BE2C (cell line): ENCODE measurements at regions not wholly inside any gene's neighbourhood (a gene's known extent, or its start where the extent isn't known, plus 50 kb on each side); places are given as distances from the start of the nearest gene placed in this dataset.

ENCODE experiments used
- DNase-seq: peaks from one replicate; pipeline ENCODE4 v3.0.0-alpha.2; 2020
- H3K27me3 ChIP-seq: fragments of 250-450 bp; sonication (Bioruptor Pico); 2 replicates; pipeline ENCODE4 v1.5.1; 2020; ENCODE audit warnings: mild to moderate bottlenecking
- H3K36me3 ChIP-seq: fragments of 250-450 bp; sonication (Bioruptor Pico); 2 replicates; pipeline ENCODE4 v1.5.1; 2020; ENCODE audit warnings: mild to moderate bottlenecking
- H3K4me1 ChIP-seq: fragments of 250-450 bp; sonication (Bioruptor Pico); 2 replicates; pipeline ENCODE4 v1.5.1; 2020
- H3K4me3 ChIP-seq: 2 replicates; pipeline ENCODE4 v1.5.1; 2011; ENCODE audit warnings: low read depth, low read length
- H3K9me3 ChIP-seq: fragments of 250-450 bp; sonication (Bioruptor Pico); 2 replicates; pipeline ENCODE4 v1.5.1; 2020
- TF ChIP-seq, protein P1 (sequence below): IDR thresholded peaks from 2 replicates; pipeline ENCODE4 v1.5.1; 2012; ENCODE audit warnings: mild to moderate bottlenecking, low read depth, low read length

DNA sequence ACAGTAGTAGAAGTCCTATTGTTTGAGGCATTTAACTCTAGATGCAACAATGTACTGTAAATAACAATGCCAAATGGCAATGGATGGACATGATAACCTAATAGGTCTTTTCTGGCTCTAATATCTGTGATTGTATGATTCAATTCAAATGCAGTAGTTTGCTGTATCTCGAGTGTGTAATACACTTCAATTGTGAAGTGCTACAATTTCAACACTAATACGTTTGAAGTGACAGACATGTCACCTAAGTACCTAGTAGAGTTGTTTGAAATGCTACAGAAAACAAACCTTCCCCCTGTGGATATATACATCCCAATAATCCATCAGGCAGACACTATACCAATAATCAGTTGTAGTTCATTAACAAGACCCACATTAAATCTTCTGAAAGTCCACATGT is 305.9 kb upstream of the ITGA1 start:
- TF ChIP-seq, protein P1, sequence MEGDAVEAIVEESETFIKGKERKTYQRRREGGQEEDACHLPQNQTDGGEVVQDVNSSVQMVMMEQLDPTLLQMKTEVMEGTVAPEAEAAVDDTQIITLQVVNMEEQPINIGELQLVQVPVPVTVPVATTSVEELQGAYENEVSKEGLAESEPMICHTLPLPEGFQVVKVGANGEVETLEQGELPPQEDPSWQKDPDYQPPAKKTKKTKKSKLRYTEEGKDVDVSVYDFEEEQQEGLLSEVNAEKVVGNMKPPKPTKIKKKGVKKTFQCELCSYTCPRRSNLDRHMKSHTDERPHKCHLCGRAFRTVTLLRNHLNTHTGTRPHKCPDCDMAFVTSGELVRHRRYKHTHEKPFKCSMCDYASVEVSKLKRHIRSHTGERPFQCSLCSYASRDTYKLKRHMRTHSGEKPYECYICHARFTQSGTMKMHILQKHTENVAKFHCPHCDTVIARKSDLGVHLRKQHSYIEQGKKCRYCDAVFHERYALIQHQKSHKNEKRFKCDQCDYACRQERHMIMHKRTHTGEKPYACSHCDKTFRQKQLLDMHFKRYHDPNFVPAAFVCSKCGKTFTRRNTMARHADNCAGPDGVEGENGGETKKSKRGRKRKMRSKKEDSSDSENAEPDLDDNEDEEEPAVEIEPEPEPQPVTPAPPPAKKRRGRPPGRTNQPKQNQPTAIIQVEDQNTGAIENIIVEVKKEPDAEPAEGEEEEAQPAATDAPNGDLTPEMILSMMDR = no peak
- DNase-seq = no peak
- Histone ChIP-seq H3K27me3 (no peaks in the 10 kb centered on the region), H3K9me3 (no peaks in the 10 kb centered on the region), H3K36me3 (no peaks in the 10 kb centered on the region), H3K4me1 (no peaks in the 10 kb centered on the region), H3K4me3 (no peak overlapping the region)

DNA sequence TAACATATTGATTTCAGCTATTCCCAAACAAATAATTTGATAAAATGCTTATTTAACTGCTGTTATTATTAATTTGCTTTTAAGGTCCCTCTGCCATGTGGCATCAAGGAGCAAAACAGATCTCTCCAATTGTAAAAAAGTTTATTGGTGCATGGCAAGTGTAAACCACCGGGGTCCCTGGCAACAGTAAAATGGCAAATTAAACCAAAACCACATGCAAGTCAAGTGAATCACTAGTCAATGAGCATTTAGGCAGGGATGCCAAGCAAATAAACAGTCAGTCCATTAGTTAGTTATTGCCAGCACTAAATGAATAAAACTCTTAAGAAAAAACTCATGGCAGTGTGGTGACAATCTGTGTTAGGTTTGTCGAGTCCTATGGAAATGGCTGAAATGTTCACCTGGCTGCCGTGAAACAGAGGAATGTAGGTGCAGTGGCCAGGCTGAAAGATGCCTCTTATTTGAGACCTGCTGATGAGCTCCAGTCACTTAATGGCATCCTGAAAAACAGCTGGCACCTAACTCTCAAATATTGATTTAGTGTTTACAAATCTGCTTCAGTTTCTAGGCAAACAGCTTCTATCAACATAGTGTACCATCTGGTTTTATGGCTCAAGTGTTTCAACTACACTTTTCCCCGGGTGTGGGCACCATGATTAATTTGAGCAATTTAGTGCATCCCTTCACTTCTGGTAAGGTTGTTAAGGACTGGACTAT is 296.5 kb upstream of the ITGA1 start:
- Histone ChIP-seq H3K36me3 (no peaks in the 10 kb centered on the region), H3K4me1 (no peaks in the 10 kb centered on the region), H3K9me3 (no peaks in the 10 kb centered on the region), H3K27me3 (no peaks in the 10 kb centered on the region), H3K4me3 (no peak overlapping the region)
- TF ChIP-seq, protein P1 = no peak
- DNase-seq = no peak

DNA sequence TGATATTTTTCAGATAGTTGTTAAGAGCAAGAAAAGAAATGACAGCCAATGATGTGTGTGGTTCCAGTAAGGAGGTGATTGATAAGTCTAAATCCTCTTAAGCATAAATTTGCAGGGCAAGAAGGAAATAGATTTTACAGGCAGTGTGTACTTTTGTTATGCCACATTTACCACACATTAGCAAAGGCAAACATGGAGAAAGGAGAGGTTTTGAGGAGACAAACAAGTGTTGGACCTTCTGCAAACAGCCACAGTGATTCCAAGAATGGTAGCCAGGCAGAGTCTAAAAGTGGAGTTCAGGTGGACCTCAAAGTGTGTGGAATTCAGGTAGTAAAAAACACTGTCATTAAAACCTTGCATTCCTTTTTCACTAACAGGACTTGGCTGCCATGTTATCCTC is 295.9 kb upstream of the ITGA1 start:
- no peak for DNase-seq
- TF ChIP-seq, protein P1 = no peak

DNA sequence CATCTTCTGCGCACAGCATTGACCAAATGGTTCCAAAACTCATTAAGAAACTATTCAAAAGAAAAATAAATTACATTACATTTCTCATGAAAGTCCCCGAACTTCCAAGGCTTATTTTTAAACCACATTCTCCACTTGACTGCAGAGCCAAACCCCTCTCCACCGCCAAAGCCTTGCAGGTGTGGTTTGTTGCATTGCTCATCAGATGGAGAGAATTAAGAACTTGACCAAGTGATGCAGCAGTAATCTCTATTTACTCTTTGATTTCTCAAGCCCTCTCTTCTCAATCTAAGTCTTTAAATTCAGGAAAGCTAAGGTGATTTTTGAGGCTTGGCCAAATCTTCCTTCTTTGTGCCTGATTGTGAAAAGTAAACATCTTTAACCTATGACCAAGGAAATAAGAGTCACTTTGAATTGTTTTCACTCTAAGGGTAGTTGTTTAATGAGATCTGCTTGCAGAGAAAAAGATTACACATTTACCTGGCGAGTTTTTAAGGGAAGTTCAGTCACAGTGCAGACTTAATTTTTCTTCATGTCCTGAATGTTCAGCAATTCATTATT is 290.5 kb upstream of the ITGA1 start:
- H3K9me3 ChIP-seq = no peaks in the 10 kb centered on the region
- no peak overlapping the region for H3K4me3 ChIP-seq
- TF ChIP-seq, protein P1 = no peak
- peaks cover 5% of the 10 kb centered on the region for H3K4me1 ChIP-seq
- H3K36me3 ChIP-seq = no peaks in the 10 kb centered on the region
- no peak for DNase-seq
- no peaks in the 10 kb centered on the region for H3K27me3 ChIP-seq

More for the DNA sequence above, 295.9 kb upstream of the ITGA1 start:
- no peak overlapping the region for H3K4me3 ChIP-seq
- no peaks in the 10 kb centered on the region for H3K27me3 ChIP-seq
- no peaks in the 10 kb centered on the region for H3K36me3 ChIP-seq
- no peaks in the 10 kb centered on the region for H3K4me1 ChIP-seq
- no peaks in the 10 kb centered on the region for H3K9me3 ChIP-seq

DNA sequence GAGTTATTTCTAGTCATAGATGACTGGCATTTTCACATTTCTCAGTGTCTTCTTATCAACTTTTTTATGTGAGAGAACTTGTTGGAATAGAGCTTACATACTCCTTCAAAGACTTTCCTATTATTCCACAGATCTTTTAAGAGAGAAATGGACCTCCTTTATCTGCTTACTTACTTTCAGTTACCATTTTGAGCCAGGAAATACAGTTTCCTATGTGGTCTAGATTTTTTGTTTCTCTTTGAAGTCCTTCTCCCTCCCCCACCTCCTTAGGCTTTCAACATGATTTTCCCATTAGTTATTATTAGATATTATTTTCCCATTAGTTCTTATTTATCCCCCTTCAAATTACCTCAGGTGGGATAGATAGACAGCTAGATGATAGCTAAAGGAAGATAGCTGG is 289.1 kb upstream of the ITGA1 start:
- DNase-seq = no peak
- Histone ChIP-seq H3K4me3 (no peak overlapping the region), H3K9me3 (no peaks in the 10 kb centered on the region), H3K27me3 (no peaks in the 10 kb centered on the region), H3K36me3 (no peaks in the 10 kb centered on the region), H3K4me1 (peaks cover 6% of the 10 kb centered on the region)
- TF ChIP-seq, protein P1 = no peak

DNA sequence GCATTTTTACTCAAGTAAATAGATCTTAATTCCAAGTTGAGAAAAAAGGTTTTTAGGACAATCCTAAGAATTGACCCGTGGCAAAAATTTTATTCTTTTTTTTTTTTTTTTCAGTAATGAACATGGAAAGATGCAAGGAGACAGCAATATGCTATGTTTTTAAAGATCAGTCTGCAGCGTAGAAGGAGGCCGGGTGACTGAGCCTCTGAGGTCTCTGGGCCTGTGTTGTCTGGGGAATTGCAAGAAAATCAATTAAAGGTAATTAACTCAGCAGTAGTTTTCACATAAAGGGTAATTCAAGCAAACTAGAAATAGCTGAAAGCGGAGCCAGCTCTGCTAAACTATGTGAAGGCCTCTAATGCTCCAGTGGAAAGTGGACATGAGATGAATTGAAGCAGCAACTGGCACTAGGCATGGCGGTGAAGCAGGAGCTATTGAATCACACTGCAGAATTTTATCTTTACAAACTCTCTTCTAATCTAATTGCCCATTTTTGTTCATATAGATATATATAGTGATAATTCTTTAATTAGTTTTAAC is 285.2 kb upstream of the ITGA1 start:
- Histone ChIP-seq H3K36me3 (no peaks in the 10 kb centered on the region), H3K4me3 (no peak overlapping the region), H3K4me1 (peaks cover 16% of the 10 kb centered on the region), H3K9me3 (no peaks in the 10 kb centered on the region), H3K27me3 (no peaks in the 10 kb centered on the region)
- peak; percentile 18 for DNase-seq
- TF ChIP-seq, protein P1 = no peak
